Right hindlimb (tissue), 1 donor: ENCODE measurements at regions not wholly inside any gene's neighbourhood (a gene's known extent, or its start where the extent isn't known, plus 50 kb on each side); places are given as distances from the start of the nearest gene placed in this dataset.

ENCODE experiments used
- DNase-seq: peaks from one replicate; pipeline ENCODE4 v3.0.0-alpha.2; 2018

DNA sequence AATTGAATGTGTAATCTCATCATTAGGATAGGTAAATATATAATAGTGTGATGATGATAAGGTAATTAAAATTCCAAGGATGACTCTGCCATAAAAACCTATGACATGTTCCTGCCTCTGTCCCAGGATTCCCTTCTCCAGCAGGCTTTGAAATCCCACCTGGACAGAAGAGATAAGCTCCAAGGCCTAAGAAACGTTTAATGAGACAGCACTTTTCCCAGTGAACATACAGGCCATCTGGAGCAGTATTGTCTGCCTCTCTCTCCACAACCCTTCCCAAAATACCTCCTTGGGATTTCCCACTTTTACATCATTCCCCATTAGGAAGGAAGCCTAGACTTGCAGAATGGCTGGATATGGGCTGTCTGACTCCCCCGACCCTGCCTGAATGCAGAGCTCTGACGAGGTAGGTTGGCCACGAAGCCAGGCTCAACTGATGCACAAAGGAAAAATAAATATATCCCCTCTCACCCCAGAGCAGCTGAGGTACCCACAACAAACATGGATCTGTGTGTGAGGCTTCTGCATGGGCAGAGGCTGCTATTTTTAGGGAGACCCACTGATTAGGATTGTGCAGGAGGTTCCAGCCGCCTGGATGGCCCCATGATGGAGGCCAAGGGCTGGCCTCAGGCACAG, 71.0 kb downstream of the TMPRSS5 start:
- DNase-seq, result no peak

DNA sequence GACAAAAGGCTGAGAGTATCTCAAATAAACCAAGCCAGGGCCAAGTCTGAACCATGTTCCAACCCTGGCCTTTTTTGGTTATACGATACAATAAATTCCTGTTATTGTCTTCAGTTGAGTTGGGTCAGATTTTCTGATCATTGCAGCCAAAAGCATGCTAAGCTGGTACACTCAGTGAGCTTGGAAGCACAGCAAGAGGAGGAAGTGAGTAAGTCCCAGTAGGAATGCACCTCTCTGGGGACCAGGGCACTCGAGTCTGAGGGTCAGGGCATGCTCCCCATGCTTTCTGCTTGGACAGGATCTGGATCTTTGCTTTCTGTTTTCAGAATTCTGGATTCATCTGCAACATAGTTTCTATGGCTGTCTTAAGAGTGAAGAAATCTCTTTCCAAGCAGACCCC, 73.1 kb downstream of the TMPRSS5 start:
- DNase-seq, result no peak

DNA sequence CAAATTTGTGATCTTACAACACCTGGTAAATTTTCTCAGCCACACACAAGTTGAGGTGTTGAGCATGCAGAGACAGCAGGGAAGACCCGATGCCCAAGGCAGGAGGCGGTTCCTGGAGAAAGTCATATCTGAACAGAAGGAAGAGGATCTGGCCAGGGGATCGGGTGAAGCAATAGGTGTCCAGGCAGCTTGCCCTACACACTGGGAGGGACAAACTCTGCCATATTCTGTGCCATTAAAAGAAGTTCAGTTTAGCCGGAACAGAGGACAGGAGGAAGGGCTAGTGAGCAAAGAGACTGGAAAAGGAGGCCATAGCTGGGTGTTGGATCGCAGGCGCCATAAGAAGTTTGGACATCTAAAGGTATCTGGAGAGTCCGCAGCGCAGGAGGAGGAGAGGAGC, 76.5 kb downstream of the TMPRSS5 start:
- DNase-seq, result no peak

DNA sequence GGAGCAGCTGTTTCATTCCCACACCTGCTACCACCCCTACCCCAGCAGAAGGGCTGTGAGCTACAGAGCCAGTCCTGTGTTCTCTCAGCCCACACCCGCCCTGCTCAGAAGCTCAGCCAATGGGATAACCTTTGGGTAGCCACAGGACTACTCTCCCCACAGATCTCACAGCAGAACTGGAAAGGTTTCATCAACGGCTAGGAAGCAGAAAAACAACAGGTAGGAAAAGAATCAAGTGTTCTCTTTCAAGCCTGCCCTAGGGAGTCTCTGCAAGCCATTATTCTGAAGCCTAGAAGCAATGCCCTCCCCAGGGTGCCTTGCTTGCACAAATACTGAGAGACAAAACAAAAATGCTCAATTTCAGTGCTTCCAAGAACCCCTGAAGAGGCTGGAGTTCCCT, 77.2 kb downstream of the TMPRSS5 start:
- no peak for DNase-seq

DNA sequence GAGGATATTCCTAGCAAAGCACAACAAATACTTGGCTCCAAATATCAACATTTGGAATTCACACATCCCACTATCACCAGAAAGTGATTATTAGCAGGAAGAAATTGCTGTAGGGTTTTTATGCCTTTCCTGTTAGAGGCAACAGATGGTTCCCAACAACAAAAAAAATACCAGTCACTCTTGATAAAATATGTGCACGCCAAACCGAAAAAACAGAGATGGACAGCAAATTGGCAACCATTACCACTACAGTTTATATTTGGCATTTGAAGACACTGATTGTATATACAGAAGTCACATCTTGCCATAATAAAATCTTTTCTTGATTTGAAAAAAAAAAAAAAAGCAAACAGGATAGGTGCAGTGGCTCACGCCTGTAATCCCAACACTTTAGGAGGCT, 78.2 kb downstream of the TMPRSS5 start:
- no peak for DNase-seq

DNA sequence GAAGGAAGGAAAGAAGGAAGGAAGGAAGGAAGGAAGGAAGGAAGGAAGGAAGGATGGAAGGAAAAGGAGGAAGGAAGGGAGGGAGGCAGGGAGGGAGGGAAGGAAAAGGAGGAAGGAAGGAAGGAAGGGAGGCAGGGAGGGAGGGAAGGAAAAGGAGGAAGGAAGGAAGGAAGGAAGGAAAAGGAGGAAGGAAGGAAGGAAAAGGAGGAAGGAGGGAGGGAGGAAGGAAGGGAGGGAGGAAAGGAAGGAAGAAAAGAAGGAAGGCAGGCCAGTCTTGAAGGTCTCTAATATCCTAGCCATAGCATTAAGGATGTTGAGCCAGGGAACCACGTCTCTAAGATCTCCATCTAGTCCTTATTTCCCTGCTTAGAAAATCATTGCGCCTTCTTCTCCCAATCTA, 78.8 kb downstream of the TMPRSS5 start:
- DNase-seq, result no peak

DNA sequence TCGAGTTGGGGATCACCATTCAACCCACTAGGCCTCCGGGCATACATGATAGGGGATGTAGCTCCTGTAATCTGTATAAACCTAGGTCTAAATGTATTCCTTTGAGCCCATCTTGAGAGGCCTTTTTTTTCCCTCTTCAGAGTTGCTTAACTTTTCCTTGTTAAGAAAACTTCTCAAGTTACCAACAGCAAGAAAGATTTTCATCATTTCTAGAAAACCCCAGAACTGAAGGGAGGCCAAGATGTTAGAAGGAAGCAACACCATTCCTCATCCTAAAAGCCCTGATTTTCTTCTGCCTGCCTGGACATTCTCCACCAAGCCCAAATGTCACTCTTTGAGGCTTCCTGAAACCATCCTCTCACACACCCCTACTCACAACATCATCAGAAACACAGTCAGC, 79.4 kb downstream of the TMPRSS5 start:
- no peak for DNase-seq

DNA sequence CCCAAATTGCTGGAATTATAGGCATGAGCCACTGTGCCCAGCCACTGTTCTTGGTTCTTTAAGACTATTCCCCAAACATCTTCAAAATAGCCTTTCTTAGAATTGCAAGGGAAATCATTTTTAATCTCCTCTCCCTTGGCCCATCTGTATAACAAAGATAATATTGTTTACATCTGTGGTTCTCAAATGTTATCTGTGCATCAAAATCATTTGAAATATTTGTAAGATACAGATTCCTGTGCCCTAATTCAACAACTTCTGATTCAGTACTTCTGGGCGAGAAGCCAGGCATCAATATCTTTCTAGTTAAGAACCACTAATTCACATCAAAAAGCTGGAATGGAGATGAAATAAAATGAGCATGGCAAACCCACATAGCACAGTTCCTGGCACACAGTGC, 83.0 kb downstream of the TMPRSS5 start:
- no peak for DNase-seq

DNA sequence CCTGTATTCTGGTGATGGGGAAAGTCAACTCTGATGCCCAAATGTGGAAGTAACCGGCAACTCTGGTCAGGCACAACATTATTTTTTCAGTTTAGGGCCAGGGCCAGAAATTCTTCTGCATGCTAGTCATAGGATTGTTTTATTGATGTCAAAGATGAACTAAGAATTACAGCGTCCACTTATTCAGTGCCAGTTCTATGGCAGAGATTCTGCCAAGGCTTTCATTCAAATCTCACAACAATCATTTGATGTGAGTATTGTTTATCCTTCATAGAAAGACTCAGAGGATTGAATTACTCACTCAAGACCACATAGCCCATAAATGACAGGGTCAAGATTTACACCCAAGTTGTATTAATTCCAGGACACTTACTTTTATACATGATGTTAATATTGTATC, 87.7 kb downstream of the TMPRSS5 start:
- DNase-seq, result no peak

DNA sequence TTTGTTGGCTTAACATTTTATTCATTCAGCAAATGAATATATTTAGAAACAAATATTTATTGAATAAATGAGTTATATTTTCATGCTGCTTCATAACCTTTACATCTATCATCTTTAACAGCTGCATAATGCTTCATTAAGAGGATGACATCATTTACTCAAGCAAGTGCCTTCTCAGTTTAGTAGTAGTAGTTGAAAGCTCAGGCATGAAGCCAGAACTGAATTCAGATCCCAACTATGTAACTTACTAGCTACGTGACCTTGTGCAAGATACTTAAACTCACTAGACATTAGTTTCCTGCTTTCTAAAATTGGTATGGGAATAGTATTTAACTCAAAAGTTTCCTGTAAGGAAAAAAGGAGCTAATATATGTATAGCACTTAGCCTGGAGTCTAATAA, 90.3 kb downstream of the TMPRSS5 start:
- no peak for DNase-seq

DNA sequence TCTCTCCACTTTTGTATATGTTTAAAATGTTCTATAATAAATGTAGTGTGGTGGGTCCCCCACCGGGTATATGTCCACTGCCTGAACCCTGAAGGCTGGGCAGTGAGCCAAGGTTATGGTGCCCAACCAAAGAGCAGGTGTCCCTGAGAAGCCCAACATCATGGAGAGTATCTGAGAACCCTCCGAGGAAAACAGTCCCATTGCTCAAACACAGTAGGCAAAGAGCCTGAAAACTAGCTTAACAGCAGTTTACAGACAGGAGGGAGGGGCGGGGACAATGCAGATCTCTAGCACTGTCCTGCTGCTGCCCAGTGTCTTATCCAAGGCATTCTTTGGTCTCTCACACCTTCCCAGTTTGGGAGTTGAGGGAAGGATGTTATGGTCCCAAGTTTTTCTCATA, 91.0 kb downstream of the TMPRSS5 start:
- no peak for DNase-seq

DNA sequence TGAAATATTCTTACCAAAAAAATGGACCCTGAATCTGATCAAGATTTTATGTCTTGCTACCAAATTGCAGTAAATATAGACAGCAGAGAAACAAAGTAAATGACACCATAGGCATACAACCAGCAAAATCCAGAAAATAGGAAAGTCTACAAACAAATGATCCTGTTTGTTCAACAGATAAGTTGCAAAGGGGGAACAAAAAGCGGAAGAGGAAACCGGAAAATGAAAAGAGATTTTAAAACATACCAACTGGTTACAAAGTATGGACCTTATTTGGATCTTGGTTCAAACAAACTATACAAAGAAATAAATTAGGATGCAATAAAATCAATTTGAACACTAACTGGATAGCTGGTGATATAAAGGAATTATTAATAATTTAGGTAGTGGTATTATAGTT, 92.0 kb downstream of the TMPRSS5 start:
- no peak for DNase-seq

DNA sequence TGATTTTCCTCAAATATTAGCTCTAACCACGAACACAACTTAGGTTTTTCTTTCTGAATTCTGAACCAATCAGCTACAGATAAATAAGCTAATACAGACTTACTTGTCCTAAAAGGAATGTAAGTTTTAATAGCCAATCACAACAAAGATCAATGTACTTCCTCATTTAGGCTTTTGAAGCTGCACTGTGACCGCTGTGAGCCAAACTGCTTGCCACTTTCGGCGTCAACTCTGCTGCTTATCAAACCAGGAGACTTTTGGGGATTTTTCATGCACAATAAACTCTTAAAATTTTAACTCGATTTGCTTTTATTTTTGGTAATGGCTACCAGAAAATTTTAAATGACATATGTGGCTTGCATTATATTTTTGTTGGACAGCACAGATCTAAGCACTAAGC, 92.5 kb downstream of the TMPRSS5 start:
- no peak for DNase-seq

DNA sequence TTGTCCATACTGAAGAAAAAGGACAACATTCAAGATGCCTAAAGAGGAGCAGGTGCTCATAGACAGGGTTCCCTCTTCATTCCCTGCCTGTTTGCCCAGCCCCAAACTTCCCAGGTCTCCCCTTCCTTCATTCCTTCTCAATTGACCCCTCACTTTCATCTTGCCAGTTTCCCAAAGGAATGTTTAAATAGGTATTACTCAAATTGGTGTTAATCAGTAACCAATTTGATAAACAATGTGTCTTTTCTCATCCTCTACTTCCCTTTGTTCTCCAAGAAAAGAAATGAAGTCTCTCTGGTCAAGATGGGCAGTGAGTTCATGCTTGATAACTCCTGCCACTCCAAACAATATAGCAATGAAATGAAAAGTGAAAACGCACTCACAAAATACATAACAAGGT, 101.9 kb downstream of the TMPRSS5 start:
- no peak for DNase-seq

DNA sequence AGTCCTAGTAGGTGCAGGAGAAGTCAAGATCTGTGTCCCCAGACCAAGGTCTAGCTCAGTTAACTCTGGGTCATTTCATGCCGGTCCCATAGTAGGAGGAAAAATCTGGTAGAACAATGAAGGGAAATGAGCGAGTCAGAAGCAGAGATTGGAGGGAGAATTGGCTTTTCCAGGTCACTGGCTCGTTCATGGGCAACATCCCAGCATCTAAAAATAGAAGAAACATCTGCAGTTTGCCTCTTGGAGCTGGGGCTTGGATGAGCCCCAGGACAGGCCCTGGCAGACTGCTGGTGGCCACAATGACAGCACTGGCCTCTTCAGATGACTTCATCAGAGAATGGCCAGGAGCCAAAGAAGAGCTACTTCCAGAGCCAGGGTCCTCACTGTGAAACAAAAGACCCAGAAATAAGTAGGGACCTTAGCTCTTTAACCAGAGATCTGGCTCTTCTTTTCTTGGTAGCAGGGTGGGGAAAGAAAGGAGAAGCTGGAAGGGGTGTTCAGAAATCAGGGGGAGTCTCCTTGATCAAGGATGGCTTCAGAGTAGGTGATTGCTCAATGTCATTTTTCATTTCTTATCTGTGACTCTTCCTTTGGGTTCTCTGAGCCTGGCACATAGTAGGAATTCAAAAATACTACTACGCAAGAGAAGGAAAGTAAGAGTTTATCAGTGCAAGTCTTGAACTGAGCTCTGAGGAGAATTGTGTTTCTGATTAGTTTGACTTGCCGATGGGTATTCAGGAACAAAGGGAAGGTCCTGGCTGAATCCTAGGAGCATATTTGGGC, 102.6 kb downstream of the TMPRSS5 start:
- peak; percentile 53 for DNase-seq

DNA sequence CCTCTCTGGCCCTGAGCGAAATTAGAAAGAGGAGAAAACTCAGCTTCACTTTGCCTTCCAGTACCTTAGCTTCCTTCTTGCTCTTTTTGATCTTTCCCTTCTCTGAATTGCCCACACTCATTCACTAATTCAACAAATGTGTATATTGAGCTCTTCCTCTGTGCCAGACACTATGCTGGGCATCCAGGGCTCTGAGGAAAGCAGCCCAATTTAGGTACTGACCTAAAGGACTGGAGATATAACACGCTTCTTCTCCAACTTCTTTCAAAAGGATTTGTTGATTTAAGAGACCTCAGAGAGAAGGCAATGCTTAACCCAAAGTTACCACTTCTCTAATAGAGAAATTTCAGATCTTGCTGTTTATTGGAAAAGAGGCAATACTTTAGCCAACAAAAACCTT, 103.6 kb downstream of the TMPRSS5 start:
- no peak for DNase-seq

DNA sequence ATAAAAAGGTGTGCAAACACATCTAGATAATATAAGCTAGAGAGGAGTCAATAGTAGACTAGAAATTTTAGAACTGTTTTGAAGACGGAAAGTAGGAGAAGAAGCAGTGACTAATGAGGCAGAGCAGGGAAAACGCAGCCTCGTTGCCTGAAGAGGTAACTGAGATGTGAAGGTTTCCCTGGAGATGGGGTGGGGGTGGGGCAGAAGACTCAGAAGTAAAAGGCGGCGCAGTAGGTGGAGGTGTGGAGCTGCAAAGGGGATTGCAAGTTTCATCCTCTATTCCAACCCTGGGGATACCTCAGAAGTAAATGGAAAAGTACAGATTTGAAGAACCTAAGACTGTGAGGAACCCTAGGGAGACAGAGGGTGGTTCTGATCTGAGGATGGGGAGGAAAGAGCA, 109.5 kb downstream of the TMPRSS5 start:
- DNase-seq, result no peak

DNA sequence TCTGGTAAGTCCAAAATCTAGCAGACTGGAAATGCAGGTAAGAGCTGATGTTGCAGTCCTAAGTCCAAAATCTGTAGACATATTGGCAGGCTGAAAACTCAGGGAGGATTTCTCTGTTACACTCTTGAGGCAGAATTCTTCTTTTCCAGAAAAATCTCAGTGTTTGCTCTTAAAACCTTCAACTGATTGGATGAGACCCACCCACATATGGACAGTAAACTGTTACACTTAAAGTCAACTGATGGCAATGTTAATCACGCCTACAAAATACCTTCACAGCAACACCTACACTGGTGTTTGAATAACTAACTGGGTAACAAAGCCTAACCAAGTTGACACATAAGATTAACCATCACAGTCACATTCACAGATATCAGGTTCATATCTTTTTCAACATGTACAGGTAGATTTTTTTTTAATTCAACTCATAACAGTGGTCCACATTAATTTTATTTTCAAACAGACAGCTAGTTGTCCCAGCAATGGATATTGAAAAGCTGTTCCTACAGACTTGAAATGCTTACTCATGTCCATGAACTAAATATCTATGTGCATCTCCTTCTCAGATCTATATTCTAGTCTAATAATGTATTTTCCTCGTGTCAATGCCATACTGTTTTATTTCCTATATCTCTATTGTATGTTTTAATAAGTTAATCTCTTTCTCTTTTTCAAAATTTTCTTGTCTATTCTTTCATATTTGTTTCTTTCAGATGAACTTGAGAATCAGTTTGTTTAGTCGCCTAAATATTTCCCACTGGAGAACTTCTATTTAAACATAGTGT, 110.1 kb downstream of the TMPRSS5 start:
- DNase-seq, result no peak

DNA sequence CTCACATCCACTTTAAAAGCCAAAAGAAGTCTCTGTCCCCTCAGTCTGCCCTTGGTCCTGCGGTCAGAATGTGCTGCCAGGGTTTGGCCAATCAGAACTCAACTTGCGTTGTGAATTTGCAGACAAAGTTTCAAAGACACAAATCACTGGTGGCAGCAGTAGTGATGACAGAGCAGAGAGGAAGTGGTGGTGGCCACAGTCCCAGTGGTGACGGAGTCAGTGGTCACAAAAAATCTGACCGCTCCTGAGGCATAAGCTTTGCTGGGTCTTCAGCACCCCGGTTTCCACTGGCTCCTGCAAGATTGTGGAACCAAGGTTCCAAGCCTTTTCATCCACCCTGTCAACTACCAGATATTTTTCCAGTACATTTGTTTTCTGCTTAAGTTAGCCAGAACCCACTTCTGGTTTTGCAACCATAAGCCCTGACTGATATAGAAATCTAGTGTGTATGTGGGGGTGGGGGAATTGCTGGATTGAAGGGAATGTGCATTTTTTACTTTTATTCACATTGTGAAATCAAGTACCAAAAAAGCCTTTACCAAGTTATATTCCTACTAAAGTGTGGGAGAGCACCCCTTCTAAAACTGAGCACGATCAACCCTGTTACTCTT, 112.3 kb downstream of the TMPRSS5 start:
- peak; percentile 54 for DNase-seq

DNA sequence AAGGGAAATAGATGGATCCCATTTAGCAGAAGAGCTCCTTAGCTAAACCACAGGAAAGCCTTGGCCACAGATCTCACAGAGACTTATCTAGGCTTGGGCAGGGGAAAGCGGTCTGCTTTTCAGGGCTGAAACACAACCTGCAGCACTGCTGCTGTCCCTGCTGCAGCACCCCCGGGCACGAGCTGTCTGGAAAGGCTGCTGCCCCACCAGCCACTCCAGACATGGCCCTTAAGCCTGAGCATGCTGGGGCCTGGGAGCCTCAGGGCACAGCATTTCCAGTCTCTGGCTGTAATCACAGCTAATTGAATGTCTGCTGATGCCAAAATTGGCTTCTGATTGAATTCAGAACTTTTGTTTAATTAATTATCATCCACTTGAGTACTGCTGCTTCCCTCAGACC, 115.0 kb downstream of the TMPRSS5 start:
- DNase-seq, result no peak

DNA sequence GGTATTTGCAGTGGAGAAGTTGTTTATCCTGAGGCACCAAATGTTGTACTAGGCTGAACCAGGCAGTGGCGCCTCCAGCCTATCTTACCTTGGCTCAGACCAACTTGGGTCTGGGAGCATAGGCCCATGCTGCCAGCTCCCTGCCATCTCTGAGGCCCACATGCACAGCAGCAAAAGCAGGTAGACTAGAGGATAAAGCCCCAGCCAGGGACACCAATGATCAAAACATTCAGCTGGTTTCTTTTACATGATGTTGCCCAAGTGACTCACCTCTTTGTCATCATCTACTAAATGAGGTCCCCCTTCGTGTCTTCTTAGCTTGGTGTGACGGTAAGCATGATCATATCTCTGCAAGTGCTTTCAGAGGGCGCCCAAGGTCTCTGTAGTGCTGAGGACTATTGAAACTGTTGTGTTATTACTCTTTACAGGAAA, 112.1 kb upstream of the DRD2 start:
- DNase-seq, result no peak

DNA sequence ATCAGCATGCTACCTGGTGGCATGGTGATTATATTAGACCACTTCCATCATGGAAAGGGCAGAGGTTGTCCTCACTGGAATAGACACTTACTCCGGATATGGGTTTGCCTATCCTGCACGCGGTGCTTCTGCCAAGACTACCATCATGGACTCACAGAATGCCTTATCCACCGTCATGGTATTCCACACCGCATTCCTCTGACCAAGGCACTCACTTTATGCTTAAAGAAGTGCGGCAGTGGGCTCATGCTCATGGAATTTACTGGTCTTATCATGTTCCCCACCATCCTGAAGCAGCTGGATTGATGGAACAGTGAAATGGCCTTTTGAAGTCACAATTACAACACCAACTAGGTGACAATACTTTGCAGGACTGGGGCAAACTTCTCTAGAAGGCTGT, 109.2 kb upstream of the DRD2 start:
- DNase-seq, result no peak

DNA sequence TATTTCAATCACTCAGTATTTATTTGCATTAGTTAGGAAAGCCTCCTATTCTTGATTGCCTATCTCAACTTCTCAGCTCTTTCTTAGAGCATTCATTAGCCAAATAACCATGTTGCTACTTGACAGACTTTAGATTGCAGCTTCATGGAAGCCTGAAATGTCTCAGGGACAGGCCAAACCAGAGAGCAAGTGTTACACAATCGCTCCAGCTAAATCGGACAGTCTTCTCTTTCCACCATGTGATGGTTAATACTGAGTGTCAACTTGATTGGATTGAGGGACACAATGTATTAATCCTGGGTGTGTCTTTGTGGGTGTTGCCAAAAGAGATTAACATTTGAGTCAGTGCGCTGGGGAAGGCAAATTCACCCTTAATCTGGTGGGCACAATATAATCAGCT, 106.5 kb upstream of the DRD2 start:
- no peak for DNase-seq
